SU-DHL-6 (cell line): ENCODE measurements at regions not wholly inside any gene's neighbourhood (a gene's known extent, or its start where the extent isn't known, plus 50 kb on each side); places are given as distances from the start of the nearest gene placed in this dataset.

Source experiments
- EZH2phosphoT487 ChIP-seq: fragments of 200-600 bp; sonication (generic), shearing (Covaris generic); conservative IDR thresholded peaks from 2 replicates; pipeline ENCODE4 v1.6.1; 2018; ENCODE audit warnings: mild to moderate bottlenecking, antibody characterized with exemption, low read length, moderate library complexity, mixed read lengths
- TF ChIP-seq, protein P1 (sequence below): fragments of 200-600 bp; sonication (generic); IDR thresholded peaks from one replicate; pipeline ENCODE4 v1.5.1; 2017; ENCODE audit warnings: antibody characterized with exemption, mild to moderate bottlenecking, low read length, moderate library complexity; ENCODE audit not compliant: insufficient read depth, poor library complexity, severe bottlenecking

DNA sequence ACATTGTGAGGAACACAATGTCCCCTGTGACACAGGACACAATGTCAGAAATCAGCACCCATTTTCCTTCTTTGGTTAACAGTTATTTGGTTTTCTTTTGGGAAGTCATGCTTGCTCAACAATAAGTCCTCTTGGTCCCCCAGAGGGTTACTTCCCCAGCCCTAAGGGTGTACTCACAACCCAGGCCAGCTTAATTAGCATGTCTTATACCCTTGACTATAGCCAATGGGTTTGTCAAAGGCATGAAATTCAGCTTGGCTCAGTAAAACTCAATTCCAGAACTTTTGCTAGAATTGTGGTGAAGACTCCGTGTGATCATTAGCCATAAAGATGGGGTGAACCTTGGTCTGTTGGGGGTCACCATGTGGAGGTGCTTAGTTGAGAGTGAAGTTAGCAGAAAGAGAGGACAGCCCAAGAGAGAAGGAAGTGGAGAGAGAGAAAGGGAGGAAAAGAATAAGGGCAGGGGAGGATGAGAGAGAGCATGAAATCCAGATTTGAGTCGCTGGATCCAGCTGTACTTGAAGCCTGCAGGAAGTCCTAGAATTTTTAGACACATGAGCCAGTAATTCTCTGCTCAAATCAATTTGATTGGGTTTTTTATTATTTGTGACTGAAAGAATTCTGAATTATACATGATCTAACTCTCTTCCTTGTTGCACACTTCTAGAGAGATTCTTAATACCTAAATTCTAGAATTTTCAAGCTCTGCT, 321.3 kb upstream of the JAG1 start:
- TF ChIP-seq, protein P1, sequence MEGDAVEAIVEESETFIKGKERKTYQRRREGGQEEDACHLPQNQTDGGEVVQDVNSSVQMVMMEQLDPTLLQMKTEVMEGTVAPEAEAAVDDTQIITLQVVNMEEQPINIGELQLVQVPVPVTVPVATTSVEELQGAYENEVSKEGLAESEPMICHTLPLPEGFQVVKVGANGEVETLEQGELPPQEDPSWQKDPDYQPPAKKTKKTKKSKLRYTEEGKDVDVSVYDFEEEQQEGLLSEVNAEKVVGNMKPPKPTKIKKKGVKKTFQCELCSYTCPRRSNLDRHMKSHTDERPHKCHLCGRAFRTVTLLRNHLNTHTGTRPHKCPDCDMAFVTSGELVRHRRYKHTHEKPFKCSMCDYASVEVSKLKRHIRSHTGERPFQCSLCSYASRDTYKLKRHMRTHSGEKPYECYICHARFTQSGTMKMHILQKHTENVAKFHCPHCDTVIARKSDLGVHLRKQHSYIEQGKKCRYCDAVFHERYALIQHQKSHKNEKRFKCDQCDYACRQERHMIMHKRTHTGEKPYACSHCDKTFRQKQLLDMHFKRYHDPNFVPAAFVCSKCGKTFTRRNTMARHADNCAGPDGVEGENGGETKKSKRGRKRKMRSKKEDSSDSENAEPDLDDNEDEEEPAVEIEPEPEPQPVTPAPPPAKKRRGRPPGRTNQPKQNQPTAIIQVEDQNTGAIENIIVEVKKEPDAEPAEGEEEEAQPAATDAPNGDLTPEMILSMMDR = no peak
- TF ChIP-seq EZH2phosphoT487 = no peak
